ENCODE measurements at regions not wholly inside any gene's neighbourhood (a gene's known extent, or its start where the extent isn't known, plus 50 kb on each side); places are given as distances from the start of the nearest gene placed in this dataset.

GRCh38 chr11:42234451-42234951 lies 775.0 kb upstream of the LRRC4C start:
- Histone ChIP-seq H3K18ac (ENCODE audit: low read length) (no peak overlapping the region), H3K4me3 (ENCODE audit: low read depth, low read length) (no peak overlapping the region)

DNA sequence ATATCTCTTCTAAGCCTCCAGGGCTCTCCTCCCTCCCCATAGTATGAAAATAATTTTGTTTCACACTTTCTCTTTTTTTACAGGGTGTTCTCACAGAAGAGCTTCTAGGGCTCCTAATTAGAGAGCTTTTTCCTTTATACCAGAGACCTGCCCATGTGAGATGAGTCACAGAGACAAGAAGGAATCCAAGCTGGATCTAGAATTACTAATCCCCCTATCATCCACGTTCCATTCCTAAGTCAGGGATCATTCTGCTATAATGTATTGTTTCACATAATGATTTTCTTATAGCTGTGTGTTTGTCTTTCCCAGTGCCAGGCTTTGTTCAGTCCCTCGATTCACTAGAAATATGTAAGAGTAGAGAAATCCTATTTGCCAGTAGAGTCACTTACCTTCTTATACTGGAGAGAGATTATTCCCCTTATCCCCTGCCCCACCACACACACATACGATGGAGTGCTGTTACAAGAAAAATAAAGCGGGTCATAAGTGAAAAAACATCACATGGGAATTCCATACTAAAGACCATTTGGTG lies 778.3 kb upstream of the LRRC4C start:
- no CpG with 5 or more reads among the region's 4 CpGs for WGBS (ENCODE audit: extremely low coverage, insufficient coverage, insufficient read length)
- H2BK12ac ChIP-seq (ENCODE audit: low read length) = no peak overlapping the region

More at GRCh38 chr11:42234451-42234951, 775.0 kb upstream of the LRRC4C start:
- DNase-seq = no peak
- Histone ChIP-seq H3K4me1 (ENCODE audit: control insufficient read depth in 1 of 2, insufficient read depth in 2 of 2, low read length in 2 of 2) (no peaks in the 10 kb centered on the region), H3K79me1 (ENCODE audit: low read length) (no peaks in the 10 kb centered on the region), H3K23ac (ENCODE audit: low read length) (no peak overlapping the region), H2BK5ac (ENCODE audit: low read depth, low read length, poor library complexity) (no peak overlapping the region), H3K27ac (ENCODE audit: low read depth, low read length) (no peak overlapping the region), H3K4me2 (ENCODE audit: low read length) (no peak overlapping the region), H3K79me2 (ENCODE audit: control insufficient read depth, insufficient read depth, low read length, poor library complexity) (no peaks in the 10 kb centered on the region), H2AFZ (ENCODE audit: insufficient read depth, low read length, poor library complexity) (no peak overlapping the region), H4K8ac (ENCODE audit: low read depth, low read length) (no peak overlapping the region), H3K14ac (ENCODE audit: low read length) (no peak overlapping the region), H2BK12ac (ENCODE audit: low read length) (no peak overlapping the region), H3K36me3 (ENCODE audit: control insufficient read depth in 1 of 2, insufficient read depth in 2 of 2, low read length in 2 of 2) (no peaks in the 10 kb centered on the region), H3K9me3 (ENCODE audit: insufficient read depth, low read depth, low read length) (no peaks in the 10 kb centered on the region), H4K12ac (ENCODE audit: low read depth, low read length) (no peak overlapping the region), H2BK120ac (ENCODE audit: insufficient read depth, low read length, poor library complexity) (no peak overlapping the region), H3K27me3 (ENCODE audit: insufficient read depth, low read length) (no peaks in the 10 kb centered on the region), H2AK5ac (ENCODE audit: low read length) (no peak overlapping the region), H3K9ac (ENCODE audit: low read length) (no peak overlapping the region), H4K91ac (ENCODE audit: low read depth, low read length) (no peak overlapping the region), H3K4ac (ENCODE audit: low read depth, low read length) (no peak overlapping the region)
- no CpG with 5 or more reads among the region's 1 CpG for WGBS (ENCODE audit: extremely low coverage, insufficient coverage, insufficient read length)

GRCh38 chr11:42239188-42239587 lies 779.7 kb upstream of the LRRC4C start:
- H3K4me2 ChIP-seq (ENCODE audit: low read length) = no peak overlapping the region
- WGBS (ENCODE audit: extremely low coverage, insufficient coverage, insufficient read length) = no CpG with 5 or more reads among the region's 5 CpGs
- no peaks in the 10 kb centered on the region for H3K79me1 ChIP-seq (ENCODE audit: low read length)
- no peak overlapping the region for H2BK5ac ChIP-seq (ENCODE audit: low read depth, low read length, poor library complexity)
- H3K27me3 ChIP-seq (ENCODE audit: insufficient read depth, low read length) = no peaks in the 10 kb centered on the region
- no peak overlapping the region for H3K4ac ChIP-seq (ENCODE audit: low read depth, low read length)
- no peaks in the 10 kb centered on the region for H3K79me2 ChIP-seq (ENCODE audit: control insufficient read depth, insufficient read depth, low read length, poor library complexity)
- no peaks in the 10 kb centered on the region for H3K4me1 ChIP-seq (ENCODE audit: control insufficient read depth in 1 of 2, insufficient read depth in 2 of 2, low read length in 2 of 2)
- H4K12ac ChIP-seq (ENCODE audit: low read depth, low read length) = no peak overlapping the region
- no peak overlapping the region for H2BK12ac ChIP-seq (ENCODE audit: low read length)
- H3K23ac ChIP-seq (ENCODE audit: low read length) = no peak overlapping the region
- no peak overlapping the region for H3K14ac ChIP-seq (ENCODE audit: low read length)
- no peak overlapping the region for H2AK5ac ChIP-seq (ENCODE audit: low read length)
- H3K4me3 ChIP-seq (ENCODE audit: low read depth, low read length) = no peak overlapping the region
- no peak overlapping the region for H4K91ac ChIP-seq (ENCODE audit: low read depth, low read length)
- DNase-seq = peak in 1 of 2 donors; percentile 3
- no peak overlapping the region for H4K8ac ChIP-seq (ENCODE audit: low read depth, low read length)
- no peak overlapping the region for H2BK120ac ChIP-seq (ENCODE audit: insufficient read depth, low read length, poor library complexity)
- H3K9ac ChIP-seq (ENCODE audit: low read length) = no peak overlapping the region
- H3K36me3 ChIP-seq (ENCODE audit: control insufficient read depth in 1 of 2, insufficient read depth in 2 of 2, low read length in 2 of 2) = no peaks in the 10 kb centered on the region
- no peak overlapping the region for H2AFZ ChIP-seq (ENCODE audit: insufficient read depth, low read length, poor library complexity)
- no peaks in the 10 kb centered on the region for H3K9me3 ChIP-seq (ENCODE audit: insufficient read depth, low read depth, low read length)
- H3K27ac ChIP-seq (ENCODE audit: low read depth, low read length) = no peak overlapping the region
- no peak overlapping the region for H3K18ac ChIP-seq (ENCODE audit: low read length)

More for the DNA sequence above, 778.3 kb upstream of the LRRC4C start:
- Histone ChIP-seq H3K9me3 (ENCODE audit: insufficient read depth, low read depth, low read length) (no peaks in the 10 kb centered on the region), H3K14ac (ENCODE audit: low read length) (no peak overlapping the region), H3K79me2 (ENCODE audit: control insufficient read depth, insufficient read depth, low read length, poor library complexity) (no peaks in the 10 kb centered on the region), H3K4ac (ENCODE audit: low read depth, low read length) (no peak overlapping the region), H3K27me3 (ENCODE audit: insufficient read depth, low read length) (no peaks in the 10 kb centered on the region), H2BK5ac (ENCODE audit: low read depth, low read length, poor library complexity) (no peak overlapping the region), H3K23ac (ENCODE audit: low read length) (no peak overlapping the region), H4K12ac (ENCODE audit: low read depth, low read length) (no peak overlapping the region), H3K79me1 (ENCODE audit: low read length) (no peaks in the 10 kb centered on the region), H3K4me1 (ENCODE audit: control insufficient read depth in 1 of 2, insufficient read depth in 2 of 2, low read length in 2 of 2) (no peaks in the 10 kb centered on the region), H3K4me3 (ENCODE audit: low read depth, low read length) (no peak overlapping the region), H3K18ac (ENCODE audit: low read length) (no peak overlapping the region), H3K27ac (ENCODE audit: low read depth, low read length) (no peak overlapping the region), H3K36me3 (ENCODE audit: control insufficient read depth in 1 of 2, insufficient read depth in 2 of 2, low read length in 2 of 2) (no peaks in the 10 kb centered on the region), H4K91ac (ENCODE audit: low read depth, low read length) (no peak overlapping the region), H2AK5ac (ENCODE audit: low read length) (no peak overlapping the region), H2AFZ (ENCODE audit: insufficient read depth, low read length, poor library complexity) (no peak overlapping the region), H3K9ac (ENCODE audit: low read length) (no peak overlapping the region), H3K4me2 (ENCODE audit: low read length) (no peak overlapping the region), H4K8ac (ENCODE audit: low read depth, low read length) (no peak overlapping the region), H2BK120ac (ENCODE audit: insufficient read depth, low read length, poor library complexity) (no peak overlapping the region)
- no peak for DNase-seq

DNA sequence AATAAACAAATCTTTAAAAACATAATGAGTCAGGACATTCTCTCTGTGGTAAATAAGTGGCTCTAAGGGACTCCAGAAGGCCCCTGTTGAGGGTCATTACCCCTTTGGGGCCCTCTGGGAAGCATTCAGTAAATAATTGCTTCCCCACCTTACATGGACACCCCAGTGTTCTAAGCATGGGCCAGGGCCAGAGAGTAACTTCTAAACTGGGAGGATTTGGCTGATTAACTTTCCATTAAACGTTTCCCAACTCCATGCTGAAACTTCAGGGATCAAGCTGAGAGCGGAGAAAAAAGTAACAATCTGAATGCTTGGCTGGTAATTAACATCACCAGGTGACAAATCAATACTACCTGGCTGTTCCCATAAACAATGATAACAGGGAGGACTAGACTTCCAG lies 783.9 kb upstream of the LRRC4C start:
- Histone ChIP-seq H3K79me1 (ENCODE audit: low read length) (no peaks in the 10 kb centered on the region), H2BK120ac (ENCODE audit: insufficient read depth, low read length, poor library complexity) (no peak overlapping the region), H3K79me2 (ENCODE audit: control insufficient read depth, insufficient read depth, low read length, poor library complexity) (no peaks in the 10 kb centered on the region), H2BK5ac (ENCODE audit: low read depth, low read length, poor library complexity) (no peak overlapping the region), H3K36me3 (ENCODE audit: control insufficient read depth in 1 of 2, insufficient read depth in 2 of 2, low read length in 2 of 2) (no peaks in the 10 kb centered on the region), H3K27ac (ENCODE audit: low read depth, low read length) (no peak overlapping the region), H4K12ac (ENCODE audit: low read depth, low read length) (no peak overlapping the region), H3K4me3 (ENCODE audit: low read depth, low read length) (no peak overlapping the region), H3K14ac (ENCODE audit: low read length) (no peak overlapping the region), H3K4me2 (ENCODE audit: low read length) (no peak overlapping the region), H4K8ac (ENCODE audit: low read depth, low read length) (no peak overlapping the region), H3K4ac (ENCODE audit: low read depth, low read length) (no peak overlapping the region), H3K4me1 (ENCODE audit: control insufficient read depth in 1 of 2, insufficient read depth in 2 of 2, low read length in 2 of 2) (no peaks in the 10 kb centered on the region), H3K9ac (ENCODE audit: low read length) (no peak overlapping the region), H2BK12ac (ENCODE audit: low read length) (no peak overlapping the region), H2AFZ (ENCODE audit: insufficient read depth, low read length, poor library complexity) (no peak overlapping the region), H3K27me3 (ENCODE audit: insufficient read depth, low read length) (no peaks in the 10 kb centered on the region), H3K23ac (ENCODE audit: low read length) (no peak overlapping the region), H2AK5ac (ENCODE audit: low read length) (no peak overlapping the region), H3K18ac (ENCODE audit: low read length) (no peak overlapping the region), H4K91ac (ENCODE audit: low read depth, low read length) (no peak overlapping the region), H3K9me3 (ENCODE audit: insufficient read depth, low read depth, low read length) (no peaks in the 10 kb centered on the region)
- WGBS (ENCODE audit: extremely low coverage, insufficient coverage, insufficient read length) = no CpG with 5 or more reads among the region's 2 CpGs
- DNase-seq = no peak
